NCI-H748 treated with DMSO at 0.1 percent for 48 hours (cell line): ENCODE measurements at regions not wholly inside any gene's neighbourhood (a gene's known extent, or its start where the extent isn't known, plus 50 kb on each side); places are given as distances from the start of the nearest gene placed in this dataset.

Source experiments
- DNase-seq: peaks from one replicate; lab custom pipeline; 2025; lab: John Stamatoyannopoulos, UW

- no peak for DNase-seq
These were observed 203.8 kb downstream of the AUH start for GRCh38 chr9:91157883-91158282.

GRCh38 chr9:91158286-91158685, 203.4 kb downstream of the AUH start:
- no peak for DNase-seq

GRCh38 chr9:91158946-91159345, 202.8 kb downstream of the AUH start:
- DNase-seq: no peak

DNA sequence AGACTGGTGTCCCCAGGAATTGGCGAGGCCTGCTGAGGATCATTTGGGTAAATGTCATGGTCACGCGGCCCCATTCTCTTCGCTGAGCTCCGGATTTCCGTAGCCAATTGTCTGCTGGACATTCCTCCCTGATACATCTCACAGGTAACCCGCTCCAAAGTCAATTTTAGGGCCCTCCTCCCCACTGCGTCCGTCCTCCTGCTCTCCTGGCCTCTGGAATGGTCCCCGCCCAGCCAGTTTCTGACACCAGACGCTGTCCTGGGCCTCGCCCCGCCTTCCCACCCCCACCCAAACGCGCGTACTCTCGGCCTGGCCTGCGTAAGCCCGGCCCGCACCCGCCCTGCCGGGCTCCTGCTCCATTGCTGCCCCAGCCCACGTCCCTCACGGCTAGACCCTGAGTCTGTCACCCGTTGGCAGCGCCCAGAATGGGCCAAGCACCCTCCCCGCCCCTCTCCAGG, 202.0 kb downstream of the AUH start:
- DNase-seq: no peak

DNA sequence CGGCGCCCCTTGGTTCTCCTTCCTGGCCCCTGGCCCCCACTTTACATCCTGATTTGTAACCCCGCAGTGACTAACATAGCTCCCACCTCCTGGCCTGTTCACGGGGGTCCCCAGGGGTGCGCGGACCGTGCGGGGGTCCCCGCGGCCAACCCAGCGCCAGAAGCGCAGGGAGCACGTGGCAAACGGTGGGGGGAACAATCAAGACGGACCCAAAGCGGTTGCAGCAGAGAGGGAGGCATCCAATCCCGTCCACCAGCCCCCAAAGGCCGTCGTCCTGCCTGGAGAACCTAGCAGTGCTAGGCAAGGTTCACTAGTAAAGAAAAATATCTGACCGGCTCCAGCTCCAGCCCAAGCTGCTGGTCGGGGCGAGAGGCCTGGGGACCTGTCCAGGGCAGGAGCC, 201.5 kb downstream of the AUH start:
- DNase-seq: no peak

DNA sequence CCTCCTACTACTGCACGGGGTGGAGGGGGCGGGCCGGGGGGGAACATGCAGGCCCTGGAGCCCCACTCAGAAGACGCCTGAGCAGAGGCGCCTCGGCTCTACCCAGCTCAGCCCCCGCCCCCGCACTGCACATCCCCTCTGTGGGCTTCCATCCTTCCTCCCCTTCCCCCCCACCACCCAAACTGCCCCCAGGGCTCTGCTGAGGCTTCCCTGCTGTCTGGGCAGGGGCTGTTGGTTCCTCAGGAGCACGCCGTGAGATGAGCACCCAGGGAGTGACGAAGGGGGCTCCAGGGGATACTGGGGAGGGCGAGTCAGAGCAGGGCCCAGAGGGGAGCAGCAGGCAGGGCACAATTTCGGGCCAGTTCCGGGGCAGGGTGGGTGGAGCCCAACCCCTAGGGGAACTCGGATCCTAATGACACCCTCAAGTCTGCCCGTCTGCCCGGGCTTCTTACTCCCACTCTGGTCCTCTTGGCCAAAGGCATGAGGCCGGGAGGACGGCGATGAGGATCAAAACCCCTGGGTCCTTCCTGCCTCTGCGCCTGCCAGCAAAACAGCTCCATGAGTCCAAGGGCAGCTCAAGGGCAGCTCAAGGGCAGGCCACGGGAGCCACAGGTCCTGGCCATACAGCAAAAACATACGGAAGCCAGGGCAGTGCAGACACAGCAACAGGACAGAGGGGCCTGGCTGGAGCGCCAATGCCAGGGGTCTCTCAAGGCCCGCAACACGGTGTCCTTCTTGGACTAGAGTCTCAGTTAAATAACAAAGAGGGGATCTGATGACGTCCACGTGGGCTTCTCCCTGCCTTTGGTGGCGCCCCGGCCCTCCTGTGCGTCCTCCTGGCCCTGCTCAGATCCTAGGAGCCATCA, 200.9 kb downstream of the AUH start:
- DNase-seq: no peak

DNA sequence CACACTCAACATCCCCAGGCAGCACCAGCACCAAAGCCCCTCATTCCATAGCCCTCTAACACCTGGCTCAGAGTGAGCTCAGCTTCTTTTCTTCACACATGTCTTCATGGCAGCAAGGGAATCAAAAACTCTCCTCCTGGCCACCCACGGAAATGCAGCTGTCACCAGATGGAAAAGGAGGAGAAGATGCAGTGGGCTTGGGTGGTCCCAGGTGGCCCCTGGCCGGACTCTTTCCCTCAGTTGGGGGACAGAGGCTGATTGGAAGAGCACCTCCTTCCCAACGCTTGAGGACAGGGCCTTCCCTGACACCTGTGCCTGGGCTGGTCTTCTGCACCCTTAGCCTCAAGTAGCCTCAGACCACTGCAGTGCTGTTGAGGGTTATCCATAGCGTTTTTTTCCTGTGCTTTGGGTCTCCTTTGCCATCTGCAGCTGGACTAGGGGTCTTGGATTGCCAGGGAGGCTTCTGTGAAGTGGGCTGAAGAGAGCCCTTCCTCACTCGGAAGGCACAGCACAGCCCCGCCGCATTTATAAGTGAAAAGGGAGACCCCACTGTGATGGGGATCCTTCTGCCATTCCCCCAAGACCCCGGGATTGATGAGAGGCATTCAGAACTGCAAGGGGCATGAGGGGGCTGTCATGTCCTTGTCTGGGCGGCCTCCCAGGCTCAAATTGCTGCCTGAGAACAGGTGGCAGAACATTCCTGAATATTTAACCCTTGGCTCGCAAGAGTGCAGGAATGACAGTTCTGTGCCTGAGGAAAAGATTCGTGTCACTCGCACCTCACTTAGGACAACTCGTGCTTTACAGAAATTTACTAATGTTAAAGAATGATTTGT, 200.0 kb downstream of the AUH start:
- no peak for DNase-seq

GRCh38 chr9:91162311-91162710, 199.4 kb downstream of the AUH start:
- DNase-seq: no peak

DNA sequence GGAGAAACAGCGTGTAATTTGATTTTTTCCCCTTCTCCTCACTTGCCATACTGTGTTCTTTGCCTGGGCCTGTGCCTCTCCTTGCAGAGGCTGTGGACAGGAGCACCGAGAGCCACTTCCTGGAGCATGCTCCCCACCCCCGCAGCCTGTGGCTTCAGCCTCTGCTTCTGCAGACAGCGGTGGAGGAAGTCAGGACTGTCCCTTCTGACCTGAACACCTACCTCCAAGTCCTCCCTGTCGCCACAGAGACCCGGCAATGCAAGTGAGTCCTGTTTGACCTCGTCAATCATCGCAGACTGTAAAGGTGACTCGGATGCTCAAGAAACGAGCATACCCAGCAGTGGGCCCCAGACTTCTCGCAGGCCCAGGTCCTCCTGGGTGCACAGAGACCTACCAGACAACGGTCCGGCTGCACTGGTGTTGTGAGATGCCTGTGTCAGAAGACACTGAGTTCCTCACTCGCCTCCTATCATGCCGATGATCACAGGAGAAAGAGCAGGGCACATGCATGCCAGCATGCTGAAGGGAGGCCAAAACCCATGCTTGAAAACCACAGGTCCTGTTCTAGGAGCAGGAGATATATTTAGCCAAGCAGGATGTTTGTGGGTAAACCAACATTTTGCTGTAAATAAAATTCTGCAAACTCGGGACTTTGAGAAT, 198.8 kb downstream of the AUH start:
- no peak for DNase-seq

- DNase-seq: no peak
These were observed 198.3 kb downstream of the AUH start for GRCh38 chr9:91163444-91163772.

GRCh38 chr9:91163773-91164471, 197.8 kb downstream of the AUH start:
- DNase-seq: no peak
